ENCODE measurements at regions not wholly inside any gene's neighbourhood (a gene's known extent, or its start where the extent isn't known, plus 50 kb on each side); places are given as distances from the start of the nearest gene placed in this dataset.

DNA sequence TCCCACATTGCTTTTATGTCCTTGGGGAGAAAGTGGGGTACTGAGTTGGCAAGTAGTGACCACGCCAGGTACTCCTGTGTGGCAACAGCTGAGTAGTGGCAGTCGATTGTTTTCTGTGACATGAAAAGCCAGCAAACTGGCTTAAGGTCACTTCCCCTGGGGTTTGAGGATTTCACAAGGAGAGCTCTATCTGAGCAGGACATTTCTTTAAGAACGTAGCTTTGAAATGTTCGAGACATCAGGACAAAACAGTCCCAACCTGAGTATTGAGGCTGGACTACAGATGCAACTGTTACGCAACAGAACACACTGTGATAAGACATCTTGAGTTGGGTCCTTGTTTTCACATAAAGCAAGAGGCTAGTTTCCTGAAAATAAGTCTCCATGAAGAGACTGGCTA lies 146.7 kb upstream of the KLF14 start:
- TF ChIP-seq, protein P1, sequence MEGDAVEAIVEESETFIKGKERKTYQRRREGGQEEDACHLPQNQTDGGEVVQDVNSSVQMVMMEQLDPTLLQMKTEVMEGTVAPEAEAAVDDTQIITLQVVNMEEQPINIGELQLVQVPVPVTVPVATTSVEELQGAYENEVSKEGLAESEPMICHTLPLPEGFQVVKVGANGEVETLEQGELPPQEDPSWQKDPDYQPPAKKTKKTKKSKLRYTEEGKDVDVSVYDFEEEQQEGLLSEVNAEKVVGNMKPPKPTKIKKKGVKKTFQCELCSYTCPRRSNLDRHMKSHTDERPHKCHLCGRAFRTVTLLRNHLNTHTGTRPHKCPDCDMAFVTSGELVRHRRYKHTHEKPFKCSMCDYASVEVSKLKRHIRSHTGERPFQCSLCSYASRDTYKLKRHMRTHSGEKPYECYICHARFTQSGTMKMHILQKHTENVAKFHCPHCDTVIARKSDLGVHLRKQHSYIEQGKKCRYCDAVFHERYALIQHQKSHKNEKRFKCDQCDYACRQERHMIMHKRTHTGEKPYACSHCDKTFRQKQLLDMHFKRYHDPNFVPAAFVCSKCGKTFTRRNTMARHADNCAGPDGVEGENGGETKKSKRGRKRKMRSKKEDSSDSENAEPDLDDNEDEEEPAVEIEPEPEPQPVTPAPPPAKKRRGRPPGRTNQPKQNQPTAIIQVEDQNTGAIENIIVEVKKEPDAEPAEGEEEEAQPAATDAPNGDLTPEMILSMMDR (IDR thresholded peaks at IDR 0.05; ENCODE audit: borderline replicate concordance, extremely low read depth, low read length, poor library complexity, severe bottlenecking): no peak
- no peak for TF ChIP-seq EZH2 (IDR thresholded peaks at IDR 0.05; ENCODE audit: borderline replicate concordance, low read depth, low read length, severe bottlenecking)
